PC-9 (cell line): ENCODE measurements at regions not wholly inside any gene's neighbourhood (a gene's known extent, or its start where the extent isn't known, plus 50 kb on each side); places are given as distances from the start of the nearest gene placed in this dataset.

Experiments
- EZH2 ChIP-seq: fragments of 200-600 bp; sonication (generic); IDR thresholded peaks from 2 replicates; pipeline ENCODE4 v1.8.0; 2017; ENCODE audit warnings: antibody characterized with exemption, low read depth
- TF ChIP-seq, protein P1 (sequence below): fragments of 200-600 bp; sonication (generic); conservative IDR thresholded peaks from 2 replicates; pipeline ENCODE4 v1.6.1; 2017; ENCODE audit warnings: mixed run types, antibody characterized with exemption, mild to moderate bottlenecking, moderate library complexity

- TF ChIP-seq, protein P1, sequence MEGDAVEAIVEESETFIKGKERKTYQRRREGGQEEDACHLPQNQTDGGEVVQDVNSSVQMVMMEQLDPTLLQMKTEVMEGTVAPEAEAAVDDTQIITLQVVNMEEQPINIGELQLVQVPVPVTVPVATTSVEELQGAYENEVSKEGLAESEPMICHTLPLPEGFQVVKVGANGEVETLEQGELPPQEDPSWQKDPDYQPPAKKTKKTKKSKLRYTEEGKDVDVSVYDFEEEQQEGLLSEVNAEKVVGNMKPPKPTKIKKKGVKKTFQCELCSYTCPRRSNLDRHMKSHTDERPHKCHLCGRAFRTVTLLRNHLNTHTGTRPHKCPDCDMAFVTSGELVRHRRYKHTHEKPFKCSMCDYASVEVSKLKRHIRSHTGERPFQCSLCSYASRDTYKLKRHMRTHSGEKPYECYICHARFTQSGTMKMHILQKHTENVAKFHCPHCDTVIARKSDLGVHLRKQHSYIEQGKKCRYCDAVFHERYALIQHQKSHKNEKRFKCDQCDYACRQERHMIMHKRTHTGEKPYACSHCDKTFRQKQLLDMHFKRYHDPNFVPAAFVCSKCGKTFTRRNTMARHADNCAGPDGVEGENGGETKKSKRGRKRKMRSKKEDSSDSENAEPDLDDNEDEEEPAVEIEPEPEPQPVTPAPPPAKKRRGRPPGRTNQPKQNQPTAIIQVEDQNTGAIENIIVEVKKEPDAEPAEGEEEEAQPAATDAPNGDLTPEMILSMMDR: no peak
- TF ChIP-seq EZH2: no peak
These were observed 84.6 kb upstream of the TFPI start for GRCh38 chr2:187638840-187639239.
